ENCODE measurements at regions not wholly inside any gene's neighbourhood (a gene's known extent, or its start where the extent isn't known, plus 50 kb on each side); places are given as distances from the start of the nearest gene placed in this dataset.

GRCh38 chr2:234753701-234754100 is 198.1 kb upstream of the SH3BP4 start:
- TF ChIP-seq CEBPB (IDR thresholded peaks at IDR 0.05; ENCODE audit: low read depth, low read length) (no peak), GABPA (IDR thresholded peaks at IDR 0.05; ENCODE audit: borderline replicate concordance, insufficient read depth, low read length) (no peak), EZH2 (IDR thresholded peaks at IDR 0.05; ENCODE audit: low read depth, low read length, severe bottlenecking) (no peak), HDAC2 (IDR thresholded peaks at IDR 0.05; ENCODE audit: borderline replicate concordance in 1 of 2, low read depth in 2 of 2, low read length in 2 of 2) (no peak), SAP30 (IDR thresholded peaks at IDR 0.05; ENCODE audit: insufficient read depth, insufficient replicate concordance, low read length) (no peak), USF2 (IDR thresholded peaks at IDR 0.05; ENCODE audit: low read length) (no peak)
